ENCODE measurements at regions not wholly inside any gene's neighbourhood (a gene's known extent, or its start where the extent isn't known, plus 50 kb on each side); places are given as distances from the start of the nearest gene placed in this dataset.

GRCh38 chr12:58450868-58451482 lies 469.3 kb downstream of the LRIG3 start:
- ChIA-PET CTCF (no interaction called here), POLR2A (no interaction called here)
- Histone ChIP-seq H3K27me3 (ENCODE audit: control insufficient read depth, insufficient read depth, low read length) (no peaks in the 10 kb centered on the region), H3K27ac (ENCODE audit: low read depth, low read length) (no peak overlapping the region), H3K4me3 (ENCODE audit: low read depth, low read length) (no peak overlapping the region), H3K9me3 (ENCODE audit: control insufficient read depth, insufficient read depth, low read length) (no peaks in the 10 kb centered on the region)
- TF ChIP-seq CTCF (IDR thresholded peaks at IDR 0.05; ENCODE audit: low read depth, low read length) = no peak
- DNase-seq (ENCODE audit: low read depth, low spot score) = no peak

- ChIA-PET CTCF (no interaction called here), POLR2A (no interaction called here)
- Histone ChIP-seq H3K4me3 (ENCODE audit: low read depth, low read length) (no peak overlapping the region), H3K9me3 (ENCODE audit: control insufficient read depth, insufficient read depth, low read length) (no peaks in the 10 kb centered on the region), H3K27ac (ENCODE audit: low read depth, low read length) (no peak overlapping the region), H3K27me3 (ENCODE audit: control insufficient read depth, insufficient read depth, low read length) (no peaks in the 10 kb centered on the region)
- no peak for TF ChIP-seq CTCF (IDR thresholded peaks at IDR 0.05; ENCODE audit: low read depth, low read length)
- DNase-seq (ENCODE audit: low read depth, low spot score) = no peak
These were observed 467.8 kb downstream of the LRIG3 start for GRCh38 chr12:58452546-58452945.

GRCh38 chr12:58453306-58453705 lies 467.0 kb downstream of the LRIG3 start:
- DNase-seq (ENCODE audit: low read depth, low spot score) = no peak
- CTCF ChIA-PET = no interaction called here
- TF ChIP-seq CTCF (IDR thresholded peaks at IDR 0.05; ENCODE audit: low read depth, low read length) = no peak

GRCh38 chr12:58455136-58455535 lies 465.2 kb downstream of the LRIG3 start:
- DNase-seq (ENCODE audit: low read depth, low spot score) = no peak
- no peaks in the 10 kb centered on the region for H3K9me3 ChIP-seq (ENCODE audit: control insufficient read depth, insufficient read depth, low read length)
- ChIA-PET POLR2A (no interaction called here), CTCF (no interaction called here)
- H3K27me3 ChIP-seq (ENCODE audit: control insufficient read depth, insufficient read depth, low read length) = no peaks in the 10 kb centered on the region
- H3K27ac ChIP-seq (ENCODE audit: low read depth, low read length) = no peak overlapping the region
- H3K4me3 ChIP-seq (ENCODE audit: low read depth, low read length) = no peak overlapping the region
- no peak for TF ChIP-seq CTCF (IDR thresholded peaks at IDR 0.05; ENCODE audit: low read depth, low read length)

More at GRCh38 chr12:58453306-58453705, 467.0 kb downstream of the LRIG3 start:
- POLR2A ChIA-PET = no interaction called here
- Histone ChIP-seq H3K27me3 (ENCODE audit: control insufficient read depth, insufficient read depth, low read length) (no peaks in the 10 kb centered on the region), H3K4me3 (ENCODE audit: low read depth, low read length) (no peak overlapping the region), H3K27ac (ENCODE audit: low read depth, low read length) (no peak overlapping the region), H3K9me3 (ENCODE audit: control insufficient read depth, insufficient read depth, low read length) (no peaks in the 10 kb centered on the region)

GRCh38 chr12:58458102-58458501 lies 462.2 kb downstream of the LRIG3 start:
- H3K27ac ChIP-seq (ENCODE audit: low read depth, low read length) = no peak overlapping the region
- no peaks in the 10 kb centered on the region for H3K9me3 ChIP-seq (ENCODE audit: control insufficient read depth, insufficient read depth, low read length)
- H3K27me3 ChIP-seq (ENCODE audit: control insufficient read depth, insufficient read depth, low read length) = no peaks in the 10 kb centered on the region
- CTCF ChIA-PET = no interaction called here
- POLR2A ChIA-PET = no interaction called here
- H3K4me3 ChIP-seq (ENCODE audit: low read depth, low read length) = no peak overlapping the region
- no peak for TF ChIP-seq CTCF (IDR thresholded peaks at IDR 0.05; ENCODE audit: low read depth, low read length)
- no peak for DNase-seq (ENCODE audit: low read depth, low spot score)
